ENCODE measurements at regions not wholly inside any gene's neighbourhood (a gene's known extent, or its start where the extent isn't known, plus 50 kb on each side); places are given as distances from the start of the nearest gene placed in this dataset.

DNA sequence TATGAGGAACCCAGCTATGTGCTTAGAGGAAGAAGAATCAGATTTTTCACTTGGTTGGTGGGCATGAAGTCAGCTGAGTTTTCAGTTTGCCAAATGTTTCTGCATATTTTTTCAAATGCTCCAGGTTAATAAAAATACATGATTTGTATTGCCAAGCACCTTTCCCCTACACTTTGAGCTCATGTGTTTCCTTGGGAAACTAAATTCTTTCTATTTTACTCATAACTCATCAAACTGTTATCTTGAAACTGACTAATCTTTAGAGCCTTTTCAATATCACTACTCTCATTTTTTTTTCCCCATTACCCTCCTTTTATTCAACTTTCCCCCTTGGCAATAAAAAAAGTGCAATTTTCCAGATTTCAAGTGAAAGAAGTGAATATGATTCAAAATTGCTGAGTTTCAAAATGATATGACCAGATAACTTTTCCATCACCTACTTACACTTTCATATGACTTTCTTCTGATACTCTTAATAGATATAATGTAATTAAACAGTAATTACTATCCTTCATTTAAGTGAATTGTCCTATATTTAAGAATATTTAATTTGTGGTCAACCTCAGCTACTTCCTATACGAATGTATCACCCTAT, 91.9 kb upstream of the SOX6 start:
- H3K4me3 ChIP-seq (ENCODE audit: low read depth in 2 of 2, low read length in 2 of 2): no peak overlapping the region
- H3K27me3 ChIP-seq (ENCODE audit: control insufficient read depth, insufficient read depth, low read length): no peaks in the 10 kb centered on the region
- in situ Hi-C loops (cut with HindIII; ENCODE audit: low pct_unique_long_range_greater_than_20kb, low sequenced_read_pairs): no loop called here
- POLR2A ChIA-PET: no interaction called here
- no peaks in the 10 kb centered on the region for H3K36me3 ChIP-seq (ENCODE audit: control insufficient read depth, insufficient read depth, low read length)
- no peak for DNase-seq (ENCODE audit: low read depth, low spot score)
- BruUV-seq (replicated peaks): no TSS peak
- TF ChIP-seq, protein P1, sequence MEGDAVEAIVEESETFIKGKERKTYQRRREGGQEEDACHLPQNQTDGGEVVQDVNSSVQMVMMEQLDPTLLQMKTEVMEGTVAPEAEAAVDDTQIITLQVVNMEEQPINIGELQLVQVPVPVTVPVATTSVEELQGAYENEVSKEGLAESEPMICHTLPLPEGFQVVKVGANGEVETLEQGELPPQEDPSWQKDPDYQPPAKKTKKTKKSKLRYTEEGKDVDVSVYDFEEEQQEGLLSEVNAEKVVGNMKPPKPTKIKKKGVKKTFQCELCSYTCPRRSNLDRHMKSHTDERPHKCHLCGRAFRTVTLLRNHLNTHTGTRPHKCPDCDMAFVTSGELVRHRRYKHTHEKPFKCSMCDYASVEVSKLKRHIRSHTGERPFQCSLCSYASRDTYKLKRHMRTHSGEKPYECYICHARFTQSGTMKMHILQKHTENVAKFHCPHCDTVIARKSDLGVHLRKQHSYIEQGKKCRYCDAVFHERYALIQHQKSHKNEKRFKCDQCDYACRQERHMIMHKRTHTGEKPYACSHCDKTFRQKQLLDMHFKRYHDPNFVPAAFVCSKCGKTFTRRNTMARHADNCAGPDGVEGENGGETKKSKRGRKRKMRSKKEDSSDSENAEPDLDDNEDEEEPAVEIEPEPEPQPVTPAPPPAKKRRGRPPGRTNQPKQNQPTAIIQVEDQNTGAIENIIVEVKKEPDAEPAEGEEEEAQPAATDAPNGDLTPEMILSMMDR (IDR thresholded peaks at IDR 0.05): no peak
- TF ChIP-seq SIN3A (IDR thresholded peaks at IDR 0.05; ENCODE audit: borderline replicate concordance, insufficient read depth, low read depth, low read length): no peak
- TF ChIP-seq, protein P2, sequence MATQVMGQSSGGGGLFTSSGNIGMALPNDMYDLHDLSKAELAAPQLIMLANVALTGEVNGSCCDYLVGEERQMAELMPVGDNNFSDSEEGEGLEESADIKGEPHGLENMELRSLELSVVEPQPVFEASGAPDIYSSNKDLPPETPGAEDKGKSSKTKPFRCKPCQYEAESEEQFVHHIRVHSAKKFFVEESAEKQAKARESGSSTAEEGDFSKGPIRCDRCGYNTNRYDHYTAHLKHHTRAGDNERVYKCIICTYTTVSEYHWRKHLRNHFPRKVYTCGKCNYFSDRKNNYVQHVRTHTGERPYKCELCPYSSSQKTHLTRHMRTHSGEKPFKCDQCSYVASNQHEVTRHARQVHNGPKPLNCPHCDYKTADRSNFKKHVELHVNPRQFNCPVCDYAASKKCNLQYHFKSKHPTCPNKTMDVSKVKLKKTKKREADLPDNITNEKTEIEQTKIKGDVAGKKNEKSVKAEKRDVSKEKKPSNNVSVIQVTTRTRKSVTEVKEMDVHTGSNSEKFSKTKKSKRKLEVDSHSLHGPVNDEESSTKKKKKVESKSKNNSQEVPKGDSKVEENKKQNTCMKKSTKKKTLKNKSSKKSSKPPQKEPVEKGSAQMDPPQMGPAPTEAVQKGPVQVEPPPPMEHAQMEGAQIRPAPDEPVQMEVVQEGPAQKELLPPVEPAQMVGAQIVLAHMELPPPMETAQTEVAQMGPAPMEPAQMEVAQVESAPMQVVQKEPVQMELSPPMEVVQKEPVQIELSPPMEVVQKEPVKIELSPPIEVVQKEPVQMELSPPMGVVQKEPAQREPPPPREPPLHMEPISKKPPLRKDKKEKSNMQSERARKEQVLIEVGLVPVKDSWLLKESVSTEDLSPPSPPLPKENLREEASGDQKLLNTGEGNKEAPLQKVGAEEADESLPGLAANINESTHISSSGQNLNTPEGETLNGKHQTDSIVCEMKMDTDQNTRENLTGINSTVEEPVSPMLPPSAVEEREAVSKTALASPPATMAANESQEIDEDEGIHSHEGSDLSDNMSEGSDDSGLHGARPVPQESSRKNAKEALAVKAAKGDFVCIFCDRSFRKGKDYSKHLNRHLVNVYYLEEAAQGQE (IDR thresholded peaks at IDR 0.05; ENCODE audit: insufficient read depth in 1 of 2, low read depth in 2 of 2, low read length in 1 of 2): no peak
- no peak for TF ChIP-seq POLR2AphosphoS5 (IDR thresholded peaks at IDR 0.05; ENCODE audit: low read depth, low read length)
- no peak for TF ChIP-seq TCF7L2 (IDR thresholded peaks at IDR 0.05; ENCODE audit: low read depth, low read length)
- no peak for ATAC-seq
- intact Hi-C loops (cut with micrococcal nuclease; ENCODE audit: unreplicated experiment): no loop called here
- H3K27ac ChIP-seq (ENCODE audit: low read length): no peak overlapping the region
- H3K4me1 ChIP-seq (ENCODE audit: control insufficient read depth, insufficient read depth, low read length): no peaks in the 10 kb centered on the region
- CTCF ChIA-PET: no interaction called here
- no peaks in the 10 kb centered on the region for H3K9me3 ChIP-seq (ENCODE audit: control insufficient read depth, insufficient read depth, low read depth, low read length)

DNA sequence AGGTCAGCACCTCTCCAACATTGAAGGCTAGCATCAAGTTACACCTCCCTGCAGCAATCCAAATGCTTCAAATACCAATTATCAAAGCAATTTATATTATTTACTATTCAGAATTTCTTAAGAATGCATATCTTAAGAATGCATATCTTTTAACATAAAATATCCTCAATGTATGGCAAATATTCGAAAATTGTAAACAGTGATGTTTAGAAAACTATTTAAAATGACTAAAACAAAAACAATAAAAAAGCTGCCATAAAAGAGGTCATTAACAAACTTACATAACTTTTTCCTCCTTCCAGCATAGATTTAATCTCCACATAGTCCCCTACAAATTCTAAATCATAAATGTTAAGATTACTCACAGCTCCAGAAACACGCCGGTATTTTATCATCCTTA, 85.1 kb upstream of the SOX6 start:
- Histone ChIP-seq H3K4me3 (ENCODE audit: low read depth in 2 of 2, low read length in 2 of 2) (no peak overlapping the region), H3K36me3 (ENCODE audit: control insufficient read depth, insufficient read depth, low read length) (no peaks in the 10 kb centered on the region), H3K4me1 (ENCODE audit: control insufficient read depth, insufficient read depth, low read length) (no peaks in the 10 kb centered on the region), H3K27me3 (ENCODE audit: control insufficient read depth, insufficient read depth, low read length) (no peaks in the 10 kb centered on the region), H3K27ac (ENCODE audit: low read length) (no peak overlapping the region), H3K9me3 (ENCODE audit: control insufficient read depth, insufficient read depth, low read depth, low read length) (no peaks in the 10 kb centered on the region)
- TF ChIP-seq SIN3A (IDR thresholded peaks at IDR 0.05; ENCODE audit: borderline replicate concordance, insufficient read depth, low read depth, low read length) (no peak), POLR2AphosphoS5 (IDR thresholded peaks at IDR 0.05; ENCODE audit: low read depth, low read length) (no peak), TCF7L2 (IDR thresholded peaks at IDR 0.05; ENCODE audit: low read depth, low read length) (no peak)
- TF ChIP-seq, protein P1 (IDR thresholded peaks at IDR 0.05): no peak
- TF ChIP-seq, protein P2 (IDR thresholded peaks at IDR 0.05; ENCODE audit: insufficient read depth in 1 of 2, low read depth in 2 of 2, low read length in 1 of 2): no peak
- ChIA-PET CTCF (no interaction called here), POLR2A (no interaction called here)
- DNase-seq (ENCODE audit: low read depth, low spot score) (no peak), ATAC-seq (no peak)
- BruUV-seq (replicated peaks): no TSS peak
- in situ Hi-C loops (cut with HindIII; ENCODE audit: low pct_unique_long_range_greater_than_20kb, low sequenced_read_pairs) (no loop called here), intact Hi-C loops (cut with micrococcal nuclease; ENCODE audit: unreplicated experiment) (no loop called here)
